OCI-LY7 (cell line): ENCODE measurements at regions not wholly inside any gene's neighbourhood (a gene's known extent, or its start where the extent isn't known, plus 50 kb on each side); places are given as distances from the start of the nearest gene placed in this dataset.
"Not testable (repeated sequence)": the region's sequence is repeated elsewhere in the genome, so short reads cannot be mapped to it uniquely, and the experiment has no call there.

Experiments
- EZH2phosphoT487 ChIP-seq: fragments of 200-600 bp; sonication (generic); IDR thresholded peaks from 2 replicates; pipeline ENCODE4 v1.6.1; 2018; ENCODE audit warnings: low read depth, borderline replicate concordance, mild to moderate bottlenecking, mixed run types, antibody characterized with exemption, low read length, moderate library complexity, mixed read lengths
- TF ChIP-seq, protein P1 (sequence below): fragments of 200-600 bp; sonication (generic); conservative IDR thresholded peaks from 2 replicates; pipeline ENCODE4 v1.5.1; 2014; ENCODE audit warnings: mild to moderate bottlenecking, antibody characterized with exemption, low read length, moderate library complexity, mixed read lengths

DNA sequence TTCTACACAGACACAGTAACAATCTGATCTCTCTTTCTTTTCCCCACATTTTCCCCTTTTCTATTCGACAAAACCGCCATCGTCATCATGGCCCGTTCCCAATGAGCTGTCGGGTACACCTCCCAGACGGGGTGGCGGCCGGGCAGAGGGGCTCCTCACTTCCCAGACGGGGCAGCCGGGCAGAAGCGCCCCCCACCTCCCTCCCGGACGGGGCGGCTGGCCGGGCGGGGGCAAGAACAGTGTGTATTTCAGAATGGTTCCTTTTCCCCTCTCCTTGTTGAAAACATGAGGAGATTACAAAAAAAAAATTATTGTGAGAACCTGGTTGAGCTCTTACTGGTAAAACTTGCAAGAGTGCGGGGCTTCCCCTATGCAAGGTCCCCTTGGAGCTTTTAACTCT lies 178.0 kb upstream of the GALNT15 start:
- TF ChIP-seq, protein P1, sequence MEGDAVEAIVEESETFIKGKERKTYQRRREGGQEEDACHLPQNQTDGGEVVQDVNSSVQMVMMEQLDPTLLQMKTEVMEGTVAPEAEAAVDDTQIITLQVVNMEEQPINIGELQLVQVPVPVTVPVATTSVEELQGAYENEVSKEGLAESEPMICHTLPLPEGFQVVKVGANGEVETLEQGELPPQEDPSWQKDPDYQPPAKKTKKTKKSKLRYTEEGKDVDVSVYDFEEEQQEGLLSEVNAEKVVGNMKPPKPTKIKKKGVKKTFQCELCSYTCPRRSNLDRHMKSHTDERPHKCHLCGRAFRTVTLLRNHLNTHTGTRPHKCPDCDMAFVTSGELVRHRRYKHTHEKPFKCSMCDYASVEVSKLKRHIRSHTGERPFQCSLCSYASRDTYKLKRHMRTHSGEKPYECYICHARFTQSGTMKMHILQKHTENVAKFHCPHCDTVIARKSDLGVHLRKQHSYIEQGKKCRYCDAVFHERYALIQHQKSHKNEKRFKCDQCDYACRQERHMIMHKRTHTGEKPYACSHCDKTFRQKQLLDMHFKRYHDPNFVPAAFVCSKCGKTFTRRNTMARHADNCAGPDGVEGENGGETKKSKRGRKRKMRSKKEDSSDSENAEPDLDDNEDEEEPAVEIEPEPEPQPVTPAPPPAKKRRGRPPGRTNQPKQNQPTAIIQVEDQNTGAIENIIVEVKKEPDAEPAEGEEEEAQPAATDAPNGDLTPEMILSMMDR, result not testable (repeated sequence)
- not testable (repeated sequence) for TF ChIP-seq EZH2phosphoT487
